Endometrial microvascular endothelial cells (primary cell): ENCODE measurements at regions not wholly inside any gene's neighbourhood (a gene's known extent, or its start where the extent isn't known, plus 50 kb on each side); places are given as distances from the start of the nearest gene placed in this dataset.

Source experiments
- in situ Hi-C: cut with HindIII; loops from 2 replicates; pipeline ENCODE4 v1.10.0; 2017; ENCODE audit warnings: low sequenced_read_pairs, low pct_unique_long_range_greater_than_20kb; ENCODE audit errors: inconsistent ontology term

DNA sequence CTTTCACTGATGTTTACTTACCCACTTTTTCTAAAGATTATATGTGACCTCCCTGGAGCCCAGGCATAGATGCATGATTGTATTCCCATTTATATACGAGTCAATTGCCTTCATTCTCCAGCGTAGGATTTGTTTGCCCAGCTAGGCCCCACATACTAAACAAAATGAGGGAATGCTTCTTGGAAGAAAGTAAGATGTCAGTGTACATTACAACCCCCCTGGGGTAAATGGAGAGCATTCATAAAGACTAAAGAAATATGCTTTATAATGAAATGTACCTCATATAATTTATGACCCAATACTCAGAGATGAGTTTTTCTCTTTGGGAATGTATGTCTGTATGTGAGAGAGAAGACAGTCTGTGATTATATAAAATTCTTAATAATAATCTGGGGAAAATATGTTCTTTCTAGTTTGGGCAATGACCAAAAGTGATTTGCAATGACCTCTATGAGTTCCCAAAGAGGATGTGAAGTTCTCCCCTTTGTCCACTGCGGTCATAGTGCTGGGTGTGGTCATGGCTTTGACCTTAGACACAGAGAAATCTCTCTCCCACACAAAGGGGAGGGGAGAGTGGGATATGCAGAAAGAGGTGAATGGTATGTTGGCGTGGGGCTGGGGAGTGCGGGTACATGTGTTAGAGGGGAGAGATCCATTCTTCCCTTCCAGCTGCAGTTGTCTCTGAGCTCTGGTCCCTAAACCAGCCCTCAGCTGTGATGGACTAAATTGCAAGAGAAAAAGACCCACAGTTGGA lies 175.6 kb downstream of the EN1 start:
- in situ Hi-C loops: no loop called here

DNA sequence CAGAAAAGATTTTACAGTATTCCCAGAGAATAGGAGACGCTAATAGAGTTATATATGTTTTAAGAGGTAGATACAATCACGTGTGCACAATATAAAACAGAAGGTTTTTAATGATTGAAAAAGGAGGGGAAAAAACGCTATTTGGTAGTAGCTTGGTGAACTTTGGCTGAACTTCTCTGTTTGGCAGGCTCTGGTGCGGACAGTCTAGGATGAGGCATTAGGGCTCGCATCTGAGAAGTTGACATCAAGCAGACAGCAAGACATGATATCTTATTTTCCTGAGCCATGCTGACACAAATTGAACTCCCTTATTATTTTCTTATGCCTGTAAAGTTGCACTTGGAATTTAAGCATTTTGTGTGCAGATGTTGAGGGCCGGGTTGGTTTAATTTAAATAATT lies 176.6 kb downstream of the EN1 start:
- in situ Hi-C loops: no loop called here

DNA sequence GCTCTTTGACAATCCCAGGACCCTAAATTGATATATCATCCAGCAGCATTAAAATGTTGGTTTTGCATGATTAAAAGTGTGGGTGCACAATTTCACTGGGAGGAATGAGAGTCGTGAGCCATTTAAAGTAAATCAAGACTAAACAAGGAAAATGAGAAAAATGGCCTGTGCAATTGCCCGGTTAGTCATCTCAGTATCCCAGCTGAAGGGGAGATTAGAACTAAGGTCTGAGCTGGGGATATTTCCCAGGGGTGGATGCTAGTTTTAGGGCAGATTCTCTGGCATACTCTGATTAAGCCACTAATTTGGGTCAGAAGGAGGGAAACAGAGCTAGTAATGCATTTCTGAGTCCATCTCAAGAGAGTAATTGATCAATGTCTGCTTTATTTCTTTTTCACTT lies 177.2 kb downstream of the EN1 start:
- in situ Hi-C loops: no loop called here

DNA sequence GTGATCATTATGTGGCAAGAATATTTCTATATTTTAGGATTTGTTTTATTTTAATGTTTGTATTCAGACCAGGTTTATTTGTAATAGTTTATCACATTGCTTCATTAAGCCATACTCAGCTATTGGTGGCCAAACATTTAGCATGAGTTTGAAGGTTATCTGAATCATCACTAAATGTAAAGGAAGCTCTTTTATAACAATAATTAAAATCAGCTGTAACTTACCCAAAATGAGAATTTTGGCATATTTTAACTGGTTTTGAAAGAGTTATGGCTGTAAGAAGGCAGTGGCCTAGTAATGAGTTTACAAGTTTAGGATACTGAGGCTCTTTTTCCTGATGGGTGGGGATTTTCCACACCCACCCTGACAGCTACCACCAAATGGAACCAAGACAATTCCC lies 177.8 kb downstream of the EN1 start:
- in situ Hi-C loops: no loop called here

DNA sequence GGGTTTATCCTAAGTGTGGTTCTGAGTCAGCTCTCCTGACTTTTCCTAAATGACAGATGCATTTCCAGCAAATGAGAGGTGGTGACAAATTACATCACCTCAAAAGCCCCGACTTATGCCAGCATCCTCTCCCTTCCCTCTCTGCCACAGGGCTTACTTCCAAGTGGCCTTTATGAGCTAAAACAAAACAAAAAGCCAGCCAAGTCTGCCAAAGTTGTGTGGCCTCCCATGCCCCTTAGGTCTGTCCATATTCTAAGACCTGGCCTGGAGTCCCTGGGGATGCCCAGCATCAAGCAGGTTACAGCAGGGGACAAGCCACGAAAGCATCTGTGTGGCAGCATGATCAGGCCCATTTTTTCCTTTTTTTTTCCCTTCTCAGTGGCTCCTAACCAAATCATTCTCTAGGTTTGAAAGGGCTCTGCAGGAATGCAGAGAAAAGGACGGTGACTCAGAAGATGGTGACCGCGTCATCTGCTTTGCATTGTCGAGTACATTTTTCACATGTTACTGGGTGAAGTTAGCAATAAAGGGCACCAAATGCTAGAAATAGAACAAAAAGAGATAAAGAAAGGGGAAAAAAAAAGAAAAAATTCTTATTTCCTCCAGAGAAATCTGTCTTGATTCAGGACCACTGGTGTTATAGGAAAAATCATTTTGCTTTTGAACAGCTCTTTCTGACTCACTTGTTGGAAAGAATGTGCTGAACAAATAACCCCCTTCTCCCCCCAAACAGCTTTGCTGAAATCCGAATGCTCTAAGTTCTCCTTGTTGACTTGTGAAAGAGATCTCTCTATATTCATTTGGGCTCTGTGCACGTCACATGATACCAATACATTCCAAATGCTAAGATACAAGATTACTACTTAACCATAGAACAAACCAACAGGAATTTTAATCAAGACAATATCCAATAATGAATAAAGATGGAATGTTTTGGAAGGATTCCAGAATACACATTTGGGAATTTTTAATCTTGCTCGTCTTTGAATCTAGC lies 178.7 kb downstream of the EN1 start:
- in situ Hi-C loops: no loop called here

DNA sequence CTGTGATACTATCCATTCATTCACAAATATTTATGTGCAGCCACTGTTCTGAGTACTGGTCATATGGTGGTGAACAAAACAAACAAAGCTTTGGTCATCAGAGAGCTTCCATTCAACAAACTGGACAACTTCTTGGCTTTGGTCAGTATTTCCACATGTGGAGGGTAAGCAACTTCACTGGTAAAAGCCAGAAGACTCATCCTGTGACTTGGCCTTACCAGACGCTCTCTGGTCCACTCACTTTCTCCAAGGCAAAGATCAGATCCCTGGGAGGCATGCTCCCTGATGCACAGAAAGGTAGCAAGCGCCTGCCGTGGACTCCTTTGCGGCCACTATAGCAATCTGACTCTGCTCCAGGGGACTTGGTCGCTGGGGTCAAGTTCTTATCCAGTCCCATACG lies 179.5 kb downstream of the EN1 start:
- in situ Hi-C loops: no loop called here

DNA sequence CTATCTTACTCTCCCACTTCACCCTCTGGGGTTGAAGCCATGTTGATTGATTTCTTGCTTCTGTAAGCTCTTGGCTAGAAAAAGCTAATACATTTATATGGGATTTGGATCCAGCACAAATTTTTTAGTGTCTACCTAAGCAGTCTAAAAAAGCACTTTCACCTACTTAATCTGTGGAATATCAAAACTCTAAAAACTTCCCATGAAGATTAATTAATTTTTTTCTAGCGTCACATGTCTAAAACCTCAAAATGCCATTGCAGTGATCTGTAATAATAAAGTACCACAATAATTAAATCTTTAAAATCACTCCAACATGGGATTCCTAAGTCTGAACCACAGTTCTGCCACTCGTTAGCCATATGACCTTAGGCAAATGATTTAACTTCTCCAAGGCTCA lies 180.1 kb downstream of the EN1 start:
- in situ Hi-C loops: no loop called here

DNA sequence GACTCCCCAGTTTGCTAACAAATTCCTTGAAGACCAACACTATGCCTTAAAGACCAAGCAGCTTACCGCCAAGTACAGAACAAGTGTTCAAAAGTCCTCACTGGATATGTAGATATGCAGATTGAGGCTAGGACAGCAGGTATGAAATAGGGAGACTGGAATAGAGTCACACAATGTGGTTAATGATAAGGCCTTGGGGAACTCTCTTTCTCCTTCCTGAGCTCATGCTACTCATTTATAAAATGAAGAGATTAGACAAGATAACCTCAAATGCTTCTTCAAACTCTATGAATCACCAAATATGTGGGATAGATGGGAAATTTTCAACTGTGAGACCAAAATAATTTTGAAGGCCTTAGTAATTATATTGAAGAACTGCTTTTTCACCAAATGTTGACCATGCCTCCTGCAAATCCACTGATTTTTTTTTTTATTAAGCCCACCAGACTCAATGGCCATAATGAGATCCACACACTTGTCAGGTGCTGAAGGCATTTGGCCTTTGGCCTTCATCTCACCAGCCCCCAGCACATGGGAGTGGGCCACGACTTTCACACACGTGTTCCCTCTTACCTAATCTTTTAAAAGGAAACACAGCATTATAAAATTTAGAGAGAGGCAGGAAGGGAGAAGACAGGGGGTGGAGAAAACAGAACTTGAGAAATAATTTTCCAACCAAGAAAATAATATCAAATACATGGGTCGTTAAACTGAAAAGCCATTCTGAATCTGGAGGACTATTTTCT lies 181.5 kb downstream of the EN1 start:
- in situ Hi-C loops: no loop called here

DNA sequence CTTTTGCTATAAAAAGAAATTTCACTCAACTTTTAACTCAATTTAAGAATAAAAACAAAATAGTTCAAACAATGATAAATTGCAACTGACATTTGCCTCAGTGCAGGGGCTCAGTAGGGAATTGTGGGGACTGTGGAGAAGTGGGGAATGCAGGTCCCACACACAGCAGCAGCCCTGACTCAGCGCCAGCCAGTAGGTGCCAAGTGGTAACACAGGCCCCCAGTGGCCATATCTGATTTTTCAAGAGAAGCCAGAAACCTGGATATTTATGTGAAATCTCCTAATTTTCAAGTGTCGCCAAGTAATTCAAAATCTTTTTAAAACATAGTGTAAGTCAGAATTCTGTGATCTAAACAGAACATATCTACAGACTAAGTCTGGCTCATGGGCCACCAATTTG lies 186.3 kb downstream of the EN1 start:
- in situ Hi-C loops: no loop called here

DNA sequence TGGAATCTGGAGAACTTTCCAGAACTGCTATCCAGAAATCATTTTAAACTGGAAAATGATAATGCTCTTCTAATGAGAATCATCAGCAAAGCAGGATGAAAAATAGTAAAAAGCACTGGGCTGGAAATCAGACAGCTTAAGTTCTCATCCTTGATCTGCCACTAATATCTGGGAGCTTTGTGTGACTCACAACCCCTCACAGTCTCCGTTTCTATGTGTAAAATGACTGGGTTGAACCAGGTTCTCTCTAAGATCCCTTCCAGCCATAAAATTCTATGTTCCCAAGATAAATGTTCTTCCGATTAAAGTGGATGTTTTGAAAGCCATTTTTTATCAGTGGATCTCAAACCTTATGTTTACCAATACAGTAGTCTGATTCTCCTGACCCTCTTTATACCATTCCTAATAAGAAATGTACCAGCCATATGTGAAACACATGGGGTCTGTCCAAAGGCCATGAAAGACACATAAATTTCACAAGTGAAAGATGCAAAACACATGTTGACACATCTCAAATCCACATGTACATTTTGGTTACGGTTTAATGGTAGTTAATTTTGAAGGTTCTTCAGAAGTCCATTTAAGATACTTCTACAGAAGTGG lies 188.8 kb downstream of the EN1 start:
- in situ Hi-C loops: no loop called here

DNA sequence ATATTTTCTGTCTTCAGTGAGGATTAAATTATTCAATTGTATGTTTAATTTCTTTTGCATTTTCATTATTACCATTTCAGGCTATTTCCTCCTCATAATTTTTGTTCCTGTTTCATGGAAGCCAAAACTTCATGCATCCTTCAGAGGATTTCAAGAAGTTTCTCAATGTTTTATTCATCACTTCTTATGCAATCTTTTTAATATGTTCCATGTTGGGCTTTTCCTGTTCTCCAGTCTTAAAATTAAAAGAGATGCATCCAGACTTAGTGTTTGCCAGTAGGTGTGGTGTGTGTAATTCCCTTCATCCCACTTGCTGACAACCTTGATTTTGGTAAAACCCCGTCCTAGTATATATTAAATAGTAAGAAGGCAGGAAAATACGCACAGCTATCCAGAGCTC lies 190.0 kb downstream of the EN1 start:
- in situ Hi-C loops: no loop called here

DNA sequence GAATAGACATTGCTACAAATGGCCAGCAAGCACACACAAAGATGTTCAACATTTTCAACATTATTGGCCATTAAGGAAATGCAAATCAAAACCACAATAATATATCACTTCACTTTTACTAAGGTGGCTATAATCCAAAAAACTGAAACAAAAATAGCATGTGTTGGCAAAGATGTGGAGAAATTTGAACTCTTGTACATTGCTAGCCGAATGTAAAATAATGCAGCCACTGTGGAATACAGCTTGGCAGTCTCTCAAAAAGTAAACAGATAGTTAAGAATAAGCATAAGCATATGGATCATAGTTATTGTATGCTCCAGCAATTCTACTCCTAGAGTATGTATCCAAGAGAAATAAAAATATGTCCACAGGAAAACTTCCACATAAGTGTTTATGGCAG lies 192.5 kb downstream of the EN1 start:
- in situ Hi-C loops: no loop called here

DNA sequence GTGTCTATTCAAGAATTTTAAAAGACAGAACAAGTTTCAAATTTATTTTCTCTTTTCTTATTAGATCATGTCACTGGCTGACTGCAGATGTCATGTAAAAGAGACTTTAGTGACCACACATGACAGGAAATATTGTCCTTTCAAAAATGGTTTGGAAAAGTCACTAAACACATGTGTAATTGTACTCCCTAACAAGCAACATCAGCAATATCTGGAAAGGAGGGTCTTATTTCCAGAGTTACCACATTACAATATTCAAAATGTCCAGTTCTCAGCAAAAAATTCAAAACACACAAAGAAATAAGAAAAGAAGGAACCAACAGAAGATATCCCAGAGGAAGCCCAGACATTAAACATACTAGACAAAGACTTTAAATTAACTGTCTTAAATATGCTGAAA lies 197.1 kb downstream of the EN1 start:
- in situ Hi-C loops: no loop called here

DNA sequence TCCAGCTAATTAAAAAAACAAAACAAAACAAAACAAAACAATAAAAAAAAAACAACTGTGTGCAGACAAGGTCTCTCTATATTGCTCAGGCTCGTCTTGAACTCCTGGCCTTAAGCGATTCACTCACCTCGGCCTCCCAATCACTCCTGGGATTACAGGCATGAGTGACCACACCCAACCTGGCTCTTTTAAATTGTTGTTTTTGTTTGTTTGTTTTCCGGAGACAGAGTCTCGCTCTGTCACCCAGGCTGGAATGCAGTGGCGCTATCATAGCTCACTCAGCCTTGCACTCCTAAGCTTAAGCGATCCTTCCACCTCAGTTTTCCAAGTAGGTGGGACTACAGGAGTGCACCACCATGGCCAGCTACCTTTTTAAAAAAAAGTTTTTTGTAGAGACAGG lies 201.6 kb downstream of the EN1 start:
- in situ Hi-C loops: no loop called here

DNA sequence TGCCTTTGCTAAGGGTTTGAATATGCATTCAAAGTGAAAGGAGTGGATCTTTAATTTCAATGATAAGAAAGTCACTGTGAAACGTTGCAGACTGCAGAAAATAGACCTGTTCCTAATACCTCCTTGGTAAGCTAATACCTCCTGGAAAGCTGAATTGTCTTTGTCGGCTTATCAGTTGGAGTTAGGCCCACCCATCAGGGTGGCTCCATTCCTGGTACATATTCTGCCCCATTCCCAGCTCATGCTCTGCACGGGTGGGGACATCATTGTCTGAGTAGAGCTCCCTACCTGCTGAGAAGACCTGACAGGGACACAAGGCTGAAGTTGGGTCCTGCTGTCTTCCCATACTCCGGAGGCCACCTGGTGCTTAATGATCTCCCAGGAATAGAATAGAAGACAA lies 203.3 kb downstream of the EN1 start:
- in situ Hi-C loops: no loop called here

DNA sequence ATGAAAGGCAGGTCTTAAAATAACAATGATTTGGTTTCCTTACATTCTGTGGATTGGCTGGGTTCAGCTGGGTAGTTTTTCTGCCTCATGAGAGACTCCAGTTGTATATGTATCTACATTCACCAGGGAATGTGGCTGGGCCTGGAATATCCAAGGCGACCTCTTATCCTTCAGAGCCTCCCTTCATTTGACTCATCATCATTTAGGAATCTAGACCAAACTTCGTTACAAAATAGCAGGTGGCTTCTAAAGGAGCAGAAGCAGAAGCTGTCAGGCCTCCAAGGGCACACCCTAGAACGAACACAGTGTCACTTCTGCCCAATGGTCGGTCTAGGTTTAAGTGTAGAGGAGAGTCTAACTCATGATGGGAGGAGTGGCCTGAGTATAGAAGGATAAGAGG lies 204.2 kb downstream of the EN1 start:
- in situ Hi-C loops: no loop called here

DNA sequence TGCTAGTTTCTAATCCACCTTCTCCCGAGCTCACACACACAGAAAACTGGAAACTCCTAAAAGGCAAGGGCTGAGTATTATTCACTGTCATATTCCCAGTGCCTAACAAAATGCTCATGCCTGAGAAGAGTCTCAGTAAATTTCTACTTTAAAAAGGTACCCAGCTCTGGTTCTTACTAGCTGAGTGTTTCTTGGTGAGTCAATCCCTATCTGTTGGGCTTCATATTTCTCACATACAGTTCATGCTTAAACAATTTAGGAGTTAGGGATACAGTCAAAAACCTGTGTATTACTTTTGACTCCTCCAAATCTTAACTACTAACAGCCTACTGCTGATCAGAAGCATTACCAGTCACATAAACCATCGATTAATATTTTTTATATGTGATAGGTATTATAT lies 204.9 kb downstream of the EN1 start:
- in situ Hi-C loops: no loop called here

DNA sequence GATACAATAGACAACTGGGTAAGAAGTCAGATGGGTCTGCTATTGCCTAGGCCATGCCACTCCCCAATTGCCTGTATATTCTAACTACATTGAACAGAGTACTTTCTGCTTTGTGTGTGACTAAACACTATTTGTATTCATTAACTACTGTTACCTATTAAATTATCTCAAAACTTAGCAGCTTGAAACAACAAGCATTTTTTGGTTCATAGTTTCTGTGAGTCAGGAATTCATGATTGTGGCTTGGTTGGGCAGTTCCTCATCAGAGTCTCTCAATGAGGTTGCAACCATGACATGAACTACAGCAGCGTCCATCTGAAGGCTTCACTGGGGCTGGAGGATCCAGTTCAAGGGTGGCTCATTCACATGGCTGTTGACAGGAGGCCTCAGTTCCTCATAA lies 205.7 kb downstream of the EN1 start:
- in situ Hi-C loops: no loop called here

DNA sequence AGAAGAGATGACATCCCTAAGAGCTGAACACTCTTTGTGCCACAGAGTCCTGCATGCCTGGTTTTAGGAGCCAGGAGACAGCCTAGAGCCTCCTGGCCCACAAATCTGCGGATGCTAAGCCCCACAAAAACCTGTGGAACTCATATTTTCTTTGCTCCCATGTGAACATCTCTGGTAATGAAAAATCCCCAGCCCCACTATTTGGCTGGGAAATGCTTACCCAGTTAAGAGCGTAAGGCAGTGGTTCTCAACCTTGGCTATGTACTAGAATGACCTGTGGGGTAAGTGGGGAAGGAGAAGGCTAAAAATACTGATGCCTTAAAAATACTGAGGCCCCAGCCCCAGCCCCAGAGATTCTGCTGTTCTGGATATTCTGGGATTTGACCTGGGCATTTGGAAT lies 208.1 kb downstream of the EN1 start:
- in situ Hi-C loops: no loop called here
